Stimulated activated CD4-positive, alpha-beta T cell treated with anti-CD3 and anti-CD28 coated beads, Interleukin-12 subunit alpha, Interleukin-12 subunit beta, amount 100 ng/mL, for 48 hours (primary cell): ENCODE measurements at regions not wholly inside any gene's neighbourhood (a gene's known extent, or its start where the extent isn't known, plus 50 kb on each side); places are given as distances from the start of the nearest gene placed in this dataset.

Experiments used
- DNase-seq, 3 donors: peaks; one replicate each; pipeline ENCODE4 v3.0.0-alpha.2; 2020; ENCODE audit warnings: low read depth in 2 of 3, low spot score in 1 of 3

DNA sequence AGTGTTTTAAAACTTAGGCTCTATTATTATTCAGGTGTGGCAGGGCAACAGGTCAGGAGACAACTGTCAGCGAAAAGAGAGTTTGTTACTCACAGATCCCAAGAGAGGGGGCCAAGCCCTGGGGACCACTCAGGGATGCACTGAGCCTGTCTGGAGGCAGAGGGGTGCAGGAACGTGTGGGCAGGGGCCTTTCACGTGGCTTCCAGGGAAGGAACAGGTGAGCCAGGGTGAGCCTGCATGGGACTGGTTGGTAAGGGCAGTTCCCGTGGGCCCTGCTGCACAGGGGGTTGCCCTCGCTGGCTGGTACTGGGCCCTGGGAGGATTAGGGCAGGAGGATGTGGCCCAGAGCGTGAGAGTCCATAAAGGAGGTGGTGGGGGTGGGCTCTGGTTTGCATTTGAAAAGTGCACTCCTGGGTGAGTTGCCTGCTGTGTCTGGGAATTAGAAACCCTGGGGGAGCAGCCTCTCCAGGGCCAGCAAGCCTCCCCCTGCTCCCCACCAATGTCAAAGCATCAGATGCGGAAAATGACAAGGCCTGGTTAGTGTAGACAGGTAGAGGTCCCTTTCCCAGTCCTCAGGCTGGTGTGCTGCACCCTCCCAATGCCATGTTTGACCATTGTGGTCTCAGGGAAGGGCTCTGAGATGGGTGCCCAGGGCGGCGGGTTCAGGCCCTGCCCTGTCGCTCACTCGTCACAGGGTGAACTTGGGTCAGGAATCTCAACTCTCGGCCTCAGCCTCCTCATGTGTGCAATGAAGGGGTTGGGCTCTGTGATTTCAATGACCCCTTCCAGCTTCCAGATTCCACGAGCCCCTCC lies 127.4 kb upstream of the RPS6KA2 start:
- no peak for DNase-seq

DNA sequence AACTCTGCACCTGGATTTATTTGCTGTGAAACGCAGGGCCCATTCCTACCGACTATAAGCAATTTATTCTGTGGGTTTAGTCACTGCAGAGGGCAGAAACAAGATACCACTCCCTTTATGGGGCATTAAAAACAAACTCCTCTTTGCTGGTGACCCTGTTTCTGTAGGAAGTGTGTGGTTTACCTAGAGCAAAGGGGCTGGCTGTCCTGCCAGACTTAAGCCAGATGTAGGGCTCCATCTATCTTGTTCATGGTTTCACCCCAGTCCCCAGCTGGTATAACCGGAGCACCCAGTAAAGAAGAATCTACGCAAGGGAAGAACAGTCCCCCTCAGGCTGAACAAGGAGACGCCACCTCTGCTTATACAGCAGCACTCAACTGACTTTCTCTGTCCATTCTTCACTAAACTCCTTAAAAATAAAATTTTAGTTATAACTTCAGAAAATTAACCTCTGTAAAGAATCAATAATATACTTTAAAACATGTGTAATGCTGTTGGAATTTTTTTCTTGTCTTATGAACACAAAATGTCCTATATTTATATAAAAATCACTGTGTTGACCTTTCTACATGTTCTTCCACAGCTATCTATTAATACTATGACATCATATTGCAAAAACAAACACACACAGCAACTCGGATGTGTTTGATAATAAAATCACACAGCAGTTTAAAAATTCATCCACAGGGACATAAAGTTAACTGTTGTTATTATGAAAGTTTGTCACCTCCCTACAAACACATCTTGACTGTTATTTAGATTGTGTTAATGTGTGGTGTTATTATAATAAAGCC lies 126.1 kb upstream of the RPS6KA2 start:
- DNase-seq = no peak

DNA sequence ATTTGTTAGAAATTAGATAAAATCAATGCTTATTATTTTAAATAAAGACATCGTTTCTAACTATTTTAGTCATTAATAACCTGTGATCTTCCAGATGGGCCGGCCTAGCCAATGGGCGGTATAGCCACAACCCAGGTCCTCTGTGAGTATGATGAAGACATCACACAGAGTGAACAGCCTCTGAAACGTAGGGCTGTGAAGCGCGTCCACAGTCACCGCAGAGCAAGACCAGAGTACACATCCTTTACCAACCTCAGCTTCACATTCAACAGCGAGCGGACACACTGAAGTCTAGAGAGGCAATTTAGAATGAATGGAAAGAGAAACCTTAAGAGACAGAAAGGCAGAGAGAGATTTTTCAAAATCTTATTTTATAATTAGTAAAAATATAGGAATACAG lies 125.0 kb upstream of the RPS6KA2 start:
- no peak for DNase-seq

DNA sequence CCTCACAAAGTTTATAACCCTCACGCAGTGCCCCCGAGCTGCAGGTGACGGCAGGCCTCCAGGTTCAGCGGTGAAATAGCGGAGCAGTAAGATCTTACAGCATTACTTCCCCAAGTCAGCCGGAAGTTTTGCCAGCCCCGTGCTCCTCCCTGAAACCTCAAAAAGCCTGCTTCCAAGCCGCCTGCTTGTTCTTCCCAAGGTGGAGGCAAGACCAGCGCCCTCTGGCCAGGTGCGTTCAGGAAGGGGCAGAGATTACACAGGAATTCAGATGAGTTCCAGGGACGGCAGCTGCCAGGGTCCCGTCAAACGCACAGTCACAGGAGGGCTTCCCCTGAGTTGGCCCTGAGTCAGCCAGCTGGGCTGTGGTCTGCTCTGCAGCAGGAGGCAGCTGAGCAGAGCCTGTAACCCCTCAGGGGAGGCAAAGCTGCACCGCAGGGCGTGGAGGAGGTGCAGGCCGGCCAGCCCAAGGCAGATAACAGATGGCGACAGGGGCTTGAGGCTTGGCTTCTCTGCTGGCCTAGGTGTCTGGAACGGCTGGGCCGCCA lies 124.1 kb upstream of the RPS6KA2 start:
- DNase-seq = no peak

DNA sequence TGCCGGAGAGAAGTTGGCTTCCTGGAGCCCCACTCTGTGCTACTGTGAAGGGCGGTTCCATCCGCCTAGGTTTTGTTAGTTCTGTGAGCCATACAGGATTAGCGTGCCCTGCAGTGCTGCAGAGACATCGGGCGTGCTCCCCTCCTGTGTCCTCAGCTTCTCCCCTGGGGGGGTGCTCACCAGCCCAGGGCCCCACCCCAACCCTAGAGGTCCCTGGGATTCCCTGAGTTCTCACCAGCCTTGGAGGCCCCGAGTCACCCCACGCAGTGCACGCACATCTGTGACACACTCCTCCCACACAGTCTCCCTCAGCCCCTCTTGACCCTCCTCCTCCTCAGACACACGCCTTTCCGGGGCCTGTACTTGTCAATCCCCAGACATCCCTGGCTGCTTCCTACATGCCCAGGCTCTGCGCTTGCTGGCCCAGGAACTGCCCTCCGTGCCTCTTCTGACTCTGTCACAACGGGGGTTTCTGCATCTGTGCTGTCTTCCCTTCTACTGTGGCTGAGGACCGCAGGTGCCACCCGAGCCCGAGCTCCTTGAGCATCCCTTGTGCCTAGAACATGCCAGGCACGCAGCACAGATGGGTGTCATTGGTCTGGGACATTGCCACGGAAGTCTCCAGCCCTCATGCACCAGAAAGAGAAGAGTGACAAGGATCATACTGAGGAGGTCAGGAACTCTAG lies 123.2 kb upstream of the RPS6KA2 start:
- DNase-seq = no peak

DNA sequence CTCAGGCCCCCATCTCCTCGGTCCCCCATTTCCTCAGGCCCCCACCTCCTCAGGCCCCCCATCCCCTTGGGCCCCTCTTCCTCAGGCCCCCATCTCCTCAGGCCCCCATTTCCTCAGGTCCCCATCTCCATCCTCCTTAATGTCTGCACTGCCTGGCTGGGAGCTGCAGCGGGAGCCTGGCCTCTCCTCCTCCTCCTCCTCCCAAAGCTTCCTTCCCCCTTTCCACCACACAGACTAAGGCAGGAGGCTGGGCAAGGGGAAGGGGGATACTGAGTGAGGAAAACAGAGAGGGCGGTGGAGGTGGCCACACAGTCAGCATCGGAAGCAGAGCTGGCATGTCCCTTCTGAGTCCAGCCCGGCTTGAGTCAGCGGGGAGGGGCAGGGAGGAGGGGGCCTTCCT lies 122.6 kb upstream of the RPS6KA2 start:
- DNase-seq = no peak

DNA sequence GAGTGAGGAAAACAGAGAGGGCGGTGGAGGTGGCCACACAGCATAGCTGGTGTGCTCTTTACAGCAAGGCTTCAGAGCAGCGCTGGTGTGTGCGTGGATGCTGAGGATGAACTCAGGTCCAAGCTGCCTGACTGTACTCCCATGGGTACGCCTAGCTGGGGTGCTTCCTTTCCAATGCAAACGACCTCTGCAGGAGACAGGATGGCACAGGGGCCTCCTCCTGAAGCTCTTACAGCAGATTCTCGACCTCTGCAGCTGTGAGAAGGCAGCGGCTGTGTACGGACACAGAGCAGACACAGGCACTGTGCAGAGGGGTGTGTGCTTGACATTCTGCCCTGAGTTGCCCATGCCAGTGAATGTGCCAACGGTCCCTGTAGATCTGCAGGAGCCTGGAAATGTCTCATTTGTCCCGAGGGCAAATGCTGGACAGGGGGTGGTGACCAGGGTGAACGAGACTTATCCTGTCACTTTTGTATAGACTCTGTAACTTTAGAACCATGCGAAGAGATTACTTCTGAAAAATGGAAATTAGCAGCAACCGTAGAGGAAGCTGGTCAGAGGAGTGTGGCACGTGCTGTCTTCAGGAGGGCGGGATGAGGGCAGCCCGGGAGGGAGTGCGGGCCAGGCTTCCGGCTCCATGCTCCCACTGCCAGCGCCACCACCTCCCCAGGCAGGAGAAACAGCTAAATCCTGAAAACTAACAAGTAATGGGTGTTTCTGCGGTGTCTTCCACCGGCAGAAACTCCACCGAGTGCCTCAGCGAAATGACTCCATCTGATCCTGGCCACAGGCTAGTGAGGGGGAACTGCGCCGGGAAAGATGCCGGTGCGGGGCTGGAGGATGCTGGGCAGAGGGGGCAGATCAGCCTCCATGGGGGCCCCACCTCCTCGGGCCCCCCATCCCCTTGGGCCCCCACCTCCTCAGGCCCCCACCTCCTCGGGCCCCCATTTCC lies 120.9 kb upstream of the RPS6KA2 start:
- DNase-seq = no peak

DNA sequence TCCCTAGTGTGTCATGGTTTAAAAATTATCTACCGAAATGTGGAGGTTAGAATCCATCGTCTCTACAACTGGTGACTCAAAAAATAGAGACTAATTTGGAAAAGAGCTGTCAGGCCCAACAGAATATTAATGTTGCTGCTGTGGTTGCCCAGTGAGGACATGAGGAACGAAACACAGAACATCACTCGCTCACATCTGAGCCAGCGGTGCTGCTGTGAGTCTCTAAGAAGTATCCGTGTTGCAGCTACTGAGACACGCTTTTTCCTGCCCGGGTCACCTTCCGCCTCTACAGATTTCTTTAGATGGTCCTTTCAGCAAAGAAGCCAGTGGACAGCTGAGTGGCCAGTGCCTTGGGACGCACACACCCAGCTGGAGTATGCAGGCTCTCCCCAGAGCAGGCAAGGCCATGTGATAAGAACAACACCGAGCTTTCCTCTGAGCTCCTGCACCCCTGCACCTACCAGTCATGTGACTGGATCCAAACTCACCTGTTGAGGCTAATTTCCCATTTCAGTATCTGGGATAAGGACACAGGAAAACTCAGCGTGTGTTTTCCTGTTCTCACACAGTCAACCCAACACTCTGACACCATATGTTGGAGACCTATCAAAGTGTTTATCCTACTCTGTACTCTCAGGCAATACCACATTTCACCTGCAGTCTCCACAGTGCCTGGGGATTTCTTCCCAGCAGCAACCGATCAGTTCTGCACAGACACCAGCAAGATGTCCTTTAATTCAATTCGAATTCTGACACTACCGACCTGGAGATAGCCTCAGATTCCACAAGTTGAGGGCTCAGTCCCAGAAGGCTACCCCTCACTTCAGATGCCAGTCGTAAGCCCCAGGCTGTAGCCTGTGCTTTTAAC lies 119.0 kb upstream of the RPS6KA2 start:
- DNase-seq = no peak

DNA sequence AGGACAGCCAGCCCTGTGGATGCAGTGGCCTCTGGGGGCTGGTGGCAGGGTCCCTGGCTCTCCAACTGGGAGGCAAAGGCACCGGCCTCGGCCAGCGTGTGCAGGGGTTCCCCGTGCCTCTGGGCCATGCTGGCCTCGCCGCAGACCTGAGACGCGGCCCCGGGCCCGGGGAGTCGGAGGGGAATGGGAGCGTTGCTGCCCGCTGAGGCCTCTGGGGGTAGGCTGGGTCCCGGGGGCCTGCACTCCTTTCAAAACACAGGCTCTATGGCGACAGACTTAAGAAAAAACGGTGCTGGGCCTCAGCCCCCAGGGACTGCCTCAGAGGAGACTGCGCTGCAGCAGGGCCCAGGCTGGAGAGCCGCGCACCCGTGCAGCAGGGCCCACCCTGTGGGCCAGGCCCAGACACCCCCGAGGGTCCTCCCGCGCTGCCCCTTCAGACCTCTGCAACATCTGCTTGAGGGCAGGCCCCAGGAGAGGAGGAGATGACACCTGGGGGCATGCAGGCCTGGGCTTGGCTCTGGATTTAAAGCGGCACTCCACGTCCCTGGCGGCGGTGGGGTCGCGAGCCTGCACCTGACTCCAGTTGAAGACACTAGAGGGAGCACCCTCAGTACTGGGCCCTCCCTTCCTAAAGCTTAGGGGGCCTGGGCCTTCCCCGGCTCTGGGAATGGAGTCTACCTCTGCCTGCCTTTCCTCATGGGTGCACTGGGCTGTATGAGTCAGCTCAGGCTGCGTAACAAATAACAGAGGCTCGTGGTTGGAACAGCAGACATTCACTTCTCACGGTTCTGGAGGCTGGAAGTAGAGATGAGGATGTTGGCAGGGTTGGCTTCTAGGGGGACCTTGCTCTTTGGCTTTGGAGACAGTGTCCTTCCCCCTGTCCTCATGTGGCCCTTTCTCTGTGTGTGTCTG lies 117.4 kb upstream of the RPS6KA2 start:
- no peak for DNase-seq

DNA sequence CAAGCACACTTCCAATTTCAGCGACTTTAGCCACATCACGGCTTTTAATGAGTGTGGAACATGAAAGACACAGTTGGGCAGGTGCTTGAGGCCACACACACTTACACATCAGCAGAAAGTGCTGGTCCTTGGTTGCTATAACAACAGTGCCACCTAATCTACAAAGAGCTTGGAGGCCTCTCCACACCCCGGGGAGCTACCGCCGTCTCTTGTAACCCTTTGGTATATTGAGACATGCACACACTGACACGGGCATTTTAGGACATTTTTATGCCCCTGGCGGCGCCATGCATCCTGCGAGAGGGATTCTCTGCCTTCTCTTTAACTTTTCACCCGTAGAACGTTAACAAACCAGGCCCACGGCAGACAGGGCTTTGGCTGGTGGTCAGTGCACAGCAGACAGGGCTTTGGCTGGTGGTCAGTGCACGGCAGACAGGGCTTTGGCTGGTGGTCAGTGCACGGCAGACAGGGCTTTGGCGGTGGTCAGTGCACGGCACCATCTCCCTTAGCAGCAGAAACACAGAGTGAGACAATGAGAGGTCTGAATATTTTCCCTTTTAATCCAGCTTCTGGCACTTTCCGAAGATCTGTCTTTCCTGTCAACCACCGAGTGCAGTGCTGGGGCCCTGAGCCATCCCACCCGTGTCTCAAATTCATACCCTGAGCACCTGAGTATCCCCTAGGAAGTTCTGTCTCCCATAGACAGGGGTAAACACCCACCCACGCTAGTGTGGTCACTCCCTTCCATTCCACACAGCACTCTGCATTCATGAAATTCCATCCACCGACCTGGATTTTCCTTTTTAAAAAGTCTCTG lies 116.6 kb upstream of the RPS6KA2 start:
- DNase-seq = no peak

DNA sequence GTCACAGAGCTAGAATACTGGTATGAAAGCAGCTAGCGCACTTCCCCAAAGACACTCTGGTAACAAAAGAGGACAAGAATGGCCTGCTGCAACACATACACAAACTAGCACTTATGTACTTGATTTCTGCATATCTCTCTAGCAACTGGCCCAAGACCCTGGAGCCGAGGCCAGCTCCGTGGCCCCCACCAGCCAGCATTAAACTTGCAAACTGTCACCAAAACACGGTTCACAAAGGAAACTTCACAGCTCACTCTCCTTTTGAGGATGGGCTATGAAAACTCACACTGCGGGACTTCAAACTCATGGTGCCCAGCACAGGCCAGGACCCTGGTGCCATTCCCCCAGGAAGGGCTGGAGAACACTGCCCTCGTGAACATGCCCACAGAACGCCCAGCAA lies 115.9 kb upstream of the RPS6KA2 start:
- no peak for DNase-seq

DNA sequence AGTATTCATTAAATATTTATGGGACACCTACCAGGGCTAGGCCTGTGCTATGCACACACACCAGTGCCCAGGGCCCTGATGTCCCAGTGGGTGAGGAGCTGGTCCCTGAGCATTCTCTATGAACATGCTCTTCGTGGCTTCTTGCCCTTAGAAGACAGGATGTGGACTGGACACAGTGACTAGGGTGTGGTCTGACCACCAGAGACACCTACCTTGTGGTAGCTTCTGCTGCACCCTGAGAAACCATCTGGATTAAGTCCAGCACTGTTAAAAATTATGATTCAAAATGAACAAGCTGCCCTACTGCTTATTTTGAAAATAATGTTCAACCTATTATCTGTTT lies 112.9 kb upstream of the RPS6KA2 start:
- no peak for DNase-seq

DNA sequence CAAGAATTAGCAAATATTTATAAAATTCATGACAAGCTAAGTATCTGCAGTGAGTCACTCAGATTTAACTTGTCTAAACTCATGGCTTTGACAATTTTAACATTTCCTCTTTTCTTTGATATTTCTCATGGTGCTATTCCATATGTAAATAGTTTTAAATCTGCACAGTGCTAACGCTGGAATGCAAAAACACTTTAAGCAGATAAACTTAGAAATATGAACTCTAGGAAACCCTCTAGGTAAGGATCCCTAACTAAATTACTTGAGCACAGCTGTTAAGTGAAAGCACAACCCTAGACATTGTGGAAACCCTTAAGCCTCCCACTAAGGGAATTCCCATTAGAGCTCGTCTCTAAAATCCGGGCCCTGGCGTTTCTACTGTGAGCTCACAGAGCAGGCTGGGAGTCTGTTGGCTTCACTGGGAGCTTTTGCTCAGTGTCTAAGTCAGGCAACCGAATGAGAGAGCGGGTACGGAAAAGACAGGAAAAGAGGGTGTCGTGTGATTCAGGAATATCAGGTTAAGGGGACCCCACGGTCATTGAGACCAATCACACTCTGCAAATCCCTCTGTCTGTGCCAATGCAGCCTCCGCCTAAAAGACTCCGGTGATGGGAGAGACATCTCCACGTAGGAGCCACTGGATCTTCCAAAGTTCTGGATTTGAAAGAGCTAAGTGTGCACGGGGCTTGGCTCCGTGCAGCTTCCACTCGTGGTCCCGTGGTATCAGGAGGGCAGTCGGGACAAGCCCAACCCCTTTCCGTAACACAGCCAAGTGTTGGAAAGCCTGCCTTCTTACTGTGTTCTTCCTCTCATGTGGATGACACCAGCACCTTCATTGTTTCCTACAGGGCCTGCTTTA lies 112.3 kb upstream of the RPS6KA2 start:
- no peak for DNase-seq

DNA sequence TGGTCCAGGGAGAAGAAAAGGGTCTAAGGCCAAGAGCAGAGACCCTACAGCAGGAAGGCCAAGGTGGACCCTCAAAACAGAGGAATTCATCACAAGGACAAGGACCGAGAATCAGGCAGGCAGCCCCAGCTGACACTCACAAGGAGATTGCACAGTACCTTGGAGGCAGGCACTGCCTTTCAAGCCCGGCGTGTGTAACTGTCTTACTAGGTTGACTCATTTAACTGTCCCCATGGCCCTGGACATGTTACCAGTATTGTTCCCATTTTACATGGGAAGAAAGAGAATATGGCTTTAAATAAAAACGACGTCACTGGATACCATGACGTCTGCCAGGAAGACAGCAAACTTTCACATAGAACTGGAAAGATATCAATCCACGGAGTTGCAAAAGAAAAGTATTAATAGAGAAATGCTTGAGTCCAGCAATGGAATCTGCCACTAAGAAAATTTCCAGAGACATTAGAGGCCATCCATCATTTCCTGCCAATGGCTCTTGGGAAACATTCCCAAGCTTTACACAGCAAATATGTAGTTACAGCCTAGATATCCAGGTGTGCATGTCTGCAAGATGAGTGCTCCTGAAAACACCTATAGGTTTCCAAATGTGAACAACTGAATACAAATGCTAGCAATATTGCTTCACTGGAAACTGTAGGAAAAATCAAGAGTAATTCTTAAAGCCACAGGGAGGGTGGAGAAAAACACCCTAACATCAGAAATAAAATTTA lies 111.5 kb upstream of the RPS6KA2 start:
- DNase-seq = no peak

DNA sequence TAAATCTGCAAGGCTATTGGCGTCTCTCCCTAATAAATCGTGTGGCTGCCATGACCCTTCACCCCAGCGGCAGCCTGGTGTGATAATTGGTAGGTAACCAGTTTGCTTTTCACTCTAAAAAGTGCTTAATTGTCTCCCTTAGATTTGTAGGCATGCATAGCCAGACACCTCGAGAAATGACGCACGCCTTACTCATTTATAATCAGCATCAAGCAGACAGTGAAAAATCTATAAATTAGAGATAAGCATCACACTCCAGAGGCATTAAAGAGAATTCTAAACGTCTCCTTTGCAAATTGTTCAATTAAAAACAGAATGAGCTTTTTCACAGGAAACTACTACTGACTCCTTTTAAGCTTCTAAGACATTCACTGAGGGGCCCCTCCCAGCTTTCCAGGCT lies 110.2 kb upstream of the RPS6KA2 start:
- no peak for DNase-seq

DNA sequence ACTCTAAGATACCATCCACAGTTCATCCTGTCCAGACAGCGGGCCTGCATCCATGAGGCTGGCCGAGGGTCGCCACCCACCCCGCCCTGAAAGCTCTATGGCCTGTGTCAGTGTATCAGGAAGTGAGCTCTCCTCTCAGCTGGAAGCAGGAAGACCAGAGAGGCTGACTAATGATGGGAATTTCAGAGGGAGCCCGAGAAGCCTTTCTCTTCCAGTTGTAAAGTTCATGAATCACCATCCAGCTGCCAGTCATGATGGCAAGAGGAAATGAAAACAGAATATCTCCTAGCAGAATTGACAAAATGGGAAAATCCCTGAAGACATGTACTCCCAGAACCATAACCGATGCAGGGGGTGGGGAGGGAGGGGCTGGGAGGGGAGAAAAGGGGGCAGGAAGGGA lies 109.6 kb upstream of the RPS6KA2 start:
- no peak for DNase-seq
